HCT116 (cell line): ENCODE measurements at regions not wholly inside any gene's neighbourhood (a gene's known extent, or its start where the extent isn't known, plus 50 kb on each side); places are given as distances from the start of the nearest gene placed in this dataset.

Experiments
- ATAC-seq: fragments of 200-7000 bp; cut with Tn5 transposase; 2 replicates; pipeline ENCODE4 v1.9.1; 2020; ENCODE audit warnings: mild to moderate bottlenecking, moderate library complexity
- BruUV-seq: library from RNA; stranded (reverse); fragments of 400-500 nt; replicated peaks from 2 replicates; lab custom pipeline; 2021; lab: Mats Ljungman, UMichigan
- CTCF ChIA-PET: fragments of 300-600 bp; sonication (Branson Sonifier 250); formaldehyde crosslinking; loops from one replicate; lab custom pipeline; 2021; ENCODE audit warnings: antibody characterized with exemption; lab: Charles Lee
- POLR2A ChIA-PET: fragments of 300-600, 350-600 bp; sonication (Branson Sonifier 250); formaldehyde crosslinking; loops from one replicate; lab custom pipeline; 2021; ENCODE audit warnings: antibody characterized with exemption; lab: Charles Lee
- RAD21 ChIA-PET, 2 experiments: fragments of 300-600 bp; sonication (Branson Sonifier 250); formaldehyde crosslinking; loops; one replicate each; lab custom pipeline; 2023; ENCODE audit warnings: low total read pairs in 2 of 2; ENCODE audit not compliant: uncharacterized antibody in 2 of 2, unreplicated experiment in 2 of 2, low non-redundant PET in 1 of 2; lab: Charles Lee
- DNase-seq: peaks from one replicate; pipeline ENCODE4 v3.0.0-alpha.2; 2010; ENCODE audit warnings: low read depth, low spot score
- H2AFZ ChIP-seq: fragments of 200-600 bp; shearing (Covaris generic), sonication (generic); 2 replicates; pipeline ENCODE4 v1.6.1; 2017; ENCODE audit warnings: low read depth, mixed run types, mixed read lengths, antibody characterized with exemption, low read length; ENCODE audit not compliant: poor library complexity, severe bottlenecking
- H3K27ac ChIP-seq: 2 replicates; pipeline ENCODE4 v1.5.1; 2012; ENCODE audit warnings: low read depth, low read length
- H3K27me3 ChIP-seq: fragments of 200-600 bp; sonication (generic); 2 replicates; pipeline ENCODE4 v1.6.1; 2016; ENCODE audit warnings: mixed run types, low read length, mixed read lengths; ENCODE audit not compliant: insufficient read depth
- H3K36me3 ChIP-seq, 2 experiments: fragments of 200-500 bp in 1 of 2; fragments of 200-600 bp in 1 of 2; sonication (Bioruptor generic) in 1 of 2; sonication (generic) in 1 of 2; 2 replicates each; pipeline versions ENCODE4 v1.5.1 to v1.6.1; 2014 to 2016; ENCODE audit warnings: low read length in 2 of 2, inconsistent platforms in 1 of 2, mixed read lengths in 1 of 2, mixed run types in 1 of 2; ENCODE audit not compliant: insufficient read depth in 2 of 2, control insufficient read depth in 1 of 2
- H3K4me1 ChIP-seq, 2 experiments: fragments of 200-600 bp in 1 of 2; sonication (generic) in 1 of 2; 2 replicates each; pipeline versions ENCODE4 v1.5.1 to v1.6.1; 2012 to 2017; ENCODE audit warnings: low read length in 2 of 2, inconsistent platforms in 1 of 2, mild to moderate bottlenecking in 1 of 2, mixed read lengths in 1 of 2, mixed run types in 1 of 2, moderate library complexity in 1 of 2; ENCODE audit not compliant: insufficient read depth in 2 of 2, control insufficient read depth in 1 of 2
- H3K4me2 ChIP-seq: fragments of 200-600 bp; sonication (generic); 2 replicates; pipeline ENCODE4 v1.6.1; 2017; ENCODE audit warnings: mixed run types, low read length, mixed read lengths
- H3K4me3 ChIP-seq, 2 experiments: fragments of 200-600 bp in 1 of 2; sonication (generic) in 1 of 2; replicated peaks in 1 of 2; 2 replicates each; pipeline ENCODE4 v1.5.1; 2011 to 2016; ENCODE audit warnings: low read length in 2 of 2, control low read depth in 1 of 2, low read depth in 1 of 2, mild to moderate bottlenecking in 1 of 2, mixed read lengths in 1 of 2, mixed run types in 1 of 2
- H3K79me2 ChIP-seq: fragments of 200-600 bp; sonication (generic); 2 replicates; pipeline ENCODE4 v1.6.1; 2017; ENCODE audit warnings: mild to moderate bottlenecking, mixed run types, low read length, moderate library complexity, mixed read lengths; ENCODE audit not compliant: insufficient read depth
- H3K9ac ChIP-seq: fragments of 200-600 bp; sonication (generic); 2 replicates; pipeline ENCODE4 v1.6.1; 2016; ENCODE audit warnings: low read length, mixed read lengths
- H3K9me2 ChIP-seq: fragments of 200-600 bp; sonication (generic), shearing (Covaris generic); 2 replicates; pipeline ENCODE4 v1.6.1; 2017; ENCODE audit warnings: mixed run types, mild to moderate bottlenecking, moderate library complexity; ENCODE audit not compliant: insufficient read depth
- H3K9me3 ChIP-seq, 2 experiments: fragments of 200-500 bp in 1 of 2; fragments of 200-600 bp in 1 of 2; sonication (Bioruptor generic) in 1 of 2; sonication (generic) in 1 of 2; 2 replicates each; pipeline ENCODE4 v1.6.1; 2014 to 2017; ENCODE audit warnings: low read length in 2 of 2, mixed read lengths in 2 of 2, inconsistent platforms in 1 of 2, low read depth in 1 of 2, mild to moderate bottlenecking in 1 of 2, mixed run types in 1 of 2, moderate library complexity in 1 of 2; ENCODE audit not compliant: control insufficient read depth in 1 of 2, insufficient read depth in 1 of 2
- H4K20me1 ChIP-seq: fragments of 200-600 bp; sonication (generic), shearing (Covaris generic); 2 replicates; pipeline ENCODE4 v1.6.1; 2017; ENCODE audit warnings: mixed run types, mild to moderate bottlenecking, moderate library complexity; ENCODE audit not compliant: insufficient read depth
- CEBPB ChIP-seq: IDR thresholded peaks from 2 replicates; pipeline ENCODE4 v1.6.1; 2012; ENCODE audit warnings: low read depth
- EZH2 ChIP-seq: fragments of 200-600 bp; sonication (generic); IDR thresholded peaks from 2 replicates; pipeline ENCODE4 v1.6.1; 2017; ENCODE audit warnings: antibody characterized with exemption, mixed run types
- FOSL1 ChIP-seq: IDR thresholded peaks from 2 replicates; pipeline ENCODE4 v1.6.1; 2012; ENCODE audit warnings: low read depth
- JUND ChIP-seq: IDR thresholded peaks from 2 replicates; pipeline ENCODE4 v1.6.1; 2012
- POLR2AphosphoS5 ChIP-seq: IDR thresholded peaks from 2 replicates; pipeline ENCODE4 v1.6.1; 2011; ENCODE audit warnings: mild to moderate bottlenecking, low read depth, low read length, moderate library complexity
- RAD21 ChIP-seq: IDR thresholded peaks from 2 replicates; pipeline ENCODE4 v1.6.1; 2012; ENCODE audit warnings: low read depth, mild to moderate bottlenecking
- TCF7L2 ChIP-seq: IDR thresholded peaks from 2 replicates; pipeline ENCODE4 v1.7.0; 2011; ENCODE audit warnings: borderline replicate concordance, inconsistent platforms; ENCODE audit not compliant: insufficient read depth, insufficient read length; ENCODE audit errors: extremely low read depth
- YY1 ChIP-seq: IDR thresholded peaks from 2 replicates; pipeline ENCODE4 v1.6.1; 2011; ENCODE audit warnings: low read length, low read depth, moderate library complexity, mild to moderate bottlenecking; ENCODE audit not compliant: insufficient replicate concordance; ENCODE audit errors: extremely low read depth
- ZFX ChIP-seq: fragments of 450-650 bp; IDR thresholded peaks from 2 replicates; pipeline ENCODE4 v1.6.1; 2017
- ZNF274 ChIP-seq: fragments of 200-500 bp; sonication (Bioruptor generic); IDR thresholded peaks from 2 replicates; pipeline ENCODE4 v1.6.1; 2014; ENCODE audit warnings: mild to moderate bottlenecking, low read depth, low read length, inconsistent platforms
- intact Hi-C: fragments of 100-400 bp; cut with micrococcal nuclease; formaldehyde crosslinking; loops from 2 replicates; pipeline ENCODE4 v1.10.0; 2022
- TF ChIP-seq, protein P1 (sequence below): IDR thresholded peaks from 2 replicates; pipeline ENCODE4 v1.6.1; 2012; ENCODE audit warnings: low read depth

DNA sequence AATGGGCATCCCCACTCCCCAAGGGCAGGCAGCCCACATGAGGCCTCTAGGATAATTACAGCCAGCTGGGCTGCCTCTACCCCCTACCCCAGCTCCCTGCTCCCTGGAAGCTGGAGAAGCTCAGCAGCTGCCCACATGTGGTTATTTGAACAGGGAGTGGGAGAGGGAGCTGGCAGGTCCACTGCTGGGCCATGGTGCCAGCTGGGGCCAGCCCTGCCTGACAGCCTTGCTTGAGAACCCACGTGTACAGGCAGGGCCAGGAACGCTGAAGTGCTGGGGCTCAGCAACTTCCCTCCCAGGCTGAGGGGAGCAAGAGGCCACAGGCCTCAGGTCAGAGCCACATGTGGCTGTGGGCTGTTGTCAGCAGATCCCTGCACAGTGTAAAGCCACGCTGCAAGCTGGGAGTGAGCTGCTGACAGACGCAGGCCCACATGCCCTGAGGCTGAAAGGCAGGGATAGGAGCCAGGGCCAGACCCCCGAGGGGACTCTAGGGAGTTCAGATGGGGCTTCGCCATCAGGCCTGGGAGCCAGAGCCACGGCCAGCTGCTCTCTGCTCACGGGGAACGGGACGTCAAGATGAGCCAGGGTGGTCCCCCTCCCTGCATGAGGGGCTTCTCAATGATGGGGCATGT is 129.0 kb downstream of the SYF2 start:
- TF ChIP-seq JUND (no peak), YY1 (no peak), FOSL1 (no peak), POLR2AphosphoS5 (no peak), RAD21 (no peak), ZNF274 (no peak), ZFX (no peak), EZH2 (no peak), CEBPB (no peak), TCF7L2 (no peak)
- TF ChIP-seq, protein P1, sequence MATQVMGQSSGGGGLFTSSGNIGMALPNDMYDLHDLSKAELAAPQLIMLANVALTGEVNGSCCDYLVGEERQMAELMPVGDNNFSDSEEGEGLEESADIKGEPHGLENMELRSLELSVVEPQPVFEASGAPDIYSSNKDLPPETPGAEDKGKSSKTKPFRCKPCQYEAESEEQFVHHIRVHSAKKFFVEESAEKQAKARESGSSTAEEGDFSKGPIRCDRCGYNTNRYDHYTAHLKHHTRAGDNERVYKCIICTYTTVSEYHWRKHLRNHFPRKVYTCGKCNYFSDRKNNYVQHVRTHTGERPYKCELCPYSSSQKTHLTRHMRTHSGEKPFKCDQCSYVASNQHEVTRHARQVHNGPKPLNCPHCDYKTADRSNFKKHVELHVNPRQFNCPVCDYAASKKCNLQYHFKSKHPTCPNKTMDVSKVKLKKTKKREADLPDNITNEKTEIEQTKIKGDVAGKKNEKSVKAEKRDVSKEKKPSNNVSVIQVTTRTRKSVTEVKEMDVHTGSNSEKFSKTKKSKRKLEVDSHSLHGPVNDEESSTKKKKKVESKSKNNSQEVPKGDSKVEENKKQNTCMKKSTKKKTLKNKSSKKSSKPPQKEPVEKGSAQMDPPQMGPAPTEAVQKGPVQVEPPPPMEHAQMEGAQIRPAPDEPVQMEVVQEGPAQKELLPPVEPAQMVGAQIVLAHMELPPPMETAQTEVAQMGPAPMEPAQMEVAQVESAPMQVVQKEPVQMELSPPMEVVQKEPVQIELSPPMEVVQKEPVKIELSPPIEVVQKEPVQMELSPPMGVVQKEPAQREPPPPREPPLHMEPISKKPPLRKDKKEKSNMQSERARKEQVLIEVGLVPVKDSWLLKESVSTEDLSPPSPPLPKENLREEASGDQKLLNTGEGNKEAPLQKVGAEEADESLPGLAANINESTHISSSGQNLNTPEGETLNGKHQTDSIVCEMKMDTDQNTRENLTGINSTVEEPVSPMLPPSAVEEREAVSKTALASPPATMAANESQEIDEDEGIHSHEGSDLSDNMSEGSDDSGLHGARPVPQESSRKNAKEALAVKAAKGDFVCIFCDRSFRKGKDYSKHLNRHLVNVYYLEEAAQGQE = no peak
- no peak for DNase-seq
- ATAC-seq = no peak
- no peaks in the 10 kb centered on the region; a peak in 1 of 4 replicates for H3K4me1 ChIP-seq
- no peak overlapping the region for H3K27ac ChIP-seq
- no TSS peak for BruUV-seq
- ChIA-PET RAD21 (no interaction called here), CTCF (no interaction called here), POLR2A (no interaction called here)
- no peaks in the 10 kb centered on the region for H3K36me3 ChIP-seq
- H3K9me2 ChIP-seq = no peaks in the 10 kb centered on the region
- H2AFZ ChIP-seq = no peak overlapping the region
- no peaks in the 10 kb centered on the region for H3K9me3 ChIP-seq
- H3K79me2 ChIP-seq = no peaks in the 10 kb centered on the region
- H3K4me2 ChIP-seq = no peak overlapping the region
- no peaks in the 10 kb centered on the region for H4K20me1 ChIP-seq
- intact Hi-C loops = no loop called here
- H3K4me3 ChIP-seq = no peak overlapping the region
- H3K9ac ChIP-seq = no peak overlapping the region
- H3K27me3 ChIP-seq = no peaks in the 10 kb centered on the region
